GM20000 (cell line): ENCODE measurements at regions not wholly inside any gene's neighbourhood (a gene's known extent, or its start where the extent isn't known, plus 50 kb on each side); places are given as distances from the start of the nearest gene placed in this dataset.

Source experiments
- DNase-seq: peaks from one replicate; pipeline ENCODE4 v3.0.0; 2012; ENCODE audit warnings: low spot score
- CTCF ChIP-seq: IDR thresholded peaks from 2 replicates; pipeline ENCODE4 v1.5.1; 2012; ENCODE audit warnings: mild to moderate bottlenecking, control low read depth; ENCODE audit errors: extremely low read depth, missing control alignments

DNA sequence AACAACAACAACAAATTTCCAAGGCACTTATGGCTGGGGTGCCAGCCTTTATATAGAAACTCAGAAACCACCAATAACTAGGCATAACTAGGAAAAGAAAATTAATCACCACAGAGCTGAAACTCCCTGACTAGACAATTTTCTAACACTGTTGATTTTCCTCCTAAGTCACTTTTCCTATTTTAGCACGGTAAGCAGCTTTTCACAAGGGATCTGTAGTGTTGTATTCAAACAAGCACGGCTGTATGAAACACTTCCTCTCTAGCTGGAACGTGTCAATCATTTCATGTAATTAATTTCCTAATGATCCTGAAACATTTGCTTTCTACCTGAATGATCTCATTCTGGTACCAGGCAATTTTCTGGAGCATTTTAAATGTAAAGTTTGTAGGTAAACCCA is 645.0 kb downstream of the IRS1 start:
- no peak for DNase-seq
- no peak for TF ChIP-seq CTCF

GRCh38 chr2:226153553-226153952 is 646.1 kb downstream of the IRS1 start:
- DNase-seq = no peak
- no peak for TF ChIP-seq CTCF

- no peak for DNase-seq
These were observed 648.5 kb downstream of the IRS1 start for GRCh38 chr2:226151157-226151556.

DNA sequence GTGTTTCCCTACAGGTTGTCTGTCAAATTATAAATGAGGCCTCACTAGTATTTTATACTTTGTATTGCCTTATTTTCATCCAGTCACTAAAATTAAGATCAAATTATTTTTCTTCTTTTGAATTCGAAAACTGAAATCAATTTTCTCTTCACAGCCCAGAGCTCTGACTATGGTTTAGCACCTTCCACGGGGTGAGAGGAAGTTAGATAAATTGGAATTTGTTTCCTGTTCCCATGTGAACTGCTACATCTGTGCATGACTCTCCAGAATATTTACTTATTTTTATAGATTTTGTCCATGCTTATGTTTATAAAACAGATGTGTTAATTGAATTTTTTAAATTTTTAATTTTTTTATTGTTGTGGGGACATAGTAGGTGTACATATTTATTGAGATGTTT is 656.5 kb downstream of the IRS1 start:
- DNase-seq = no peak
- TF ChIP-seq CTCF = no peak

More at GRCh38 chr2:226151157-226151556, 648.5 kb downstream of the IRS1 start:
- no peak for TF ChIP-seq CTCF

- TF ChIP-seq CTCF = no peak
- DNase-seq = no peak
These were observed 657.2 kb downstream of the IRS1 start for GRCh38 chr2:226142463-226142862.

DNA sequence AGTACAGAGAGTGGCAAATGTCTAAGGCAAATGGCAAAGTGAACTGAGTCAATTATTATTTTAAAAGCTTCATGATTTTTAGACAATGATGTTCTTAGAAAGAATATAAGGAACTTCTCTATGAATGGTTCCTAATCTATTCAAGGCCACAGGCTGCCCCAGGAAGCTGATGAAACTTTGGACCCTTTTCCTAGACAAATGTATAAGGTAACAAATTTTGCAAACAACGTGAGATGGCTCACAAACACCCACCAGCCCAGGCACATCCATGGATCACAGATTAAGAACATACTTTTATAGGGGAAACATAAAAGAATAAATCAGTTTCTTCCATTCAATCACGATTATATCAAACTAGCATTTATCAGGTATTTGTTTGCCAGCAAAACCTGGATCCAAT is 659.0 kb downstream of the IRS1 start:
- TF ChIP-seq CTCF = no peak
- no peak for DNase-seq

- no peak for DNase-seq
- TF ChIP-seq CTCF = no peak
These were observed 659.9 kb downstream of the IRS1 start for GRCh38 chr2:226139759-226140158.
